RPMI8226 (cell line): ENCODE measurements at regions not wholly inside any gene's neighbourhood (a gene's known extent, or its start where the extent isn't known, plus 50 kb on each side); places are given as distances from the start of the nearest gene placed in this dataset.

Source experiments
- DNase-seq: peaks from one replicate; pipeline ENCODE4 v3.0.0-alpha.2; 2015

- no peak for DNase-seq
Observed at GRCh38 chr17:65442691-65443090, 118.8 kb downstream of the AXIN2 start.

DNA sequence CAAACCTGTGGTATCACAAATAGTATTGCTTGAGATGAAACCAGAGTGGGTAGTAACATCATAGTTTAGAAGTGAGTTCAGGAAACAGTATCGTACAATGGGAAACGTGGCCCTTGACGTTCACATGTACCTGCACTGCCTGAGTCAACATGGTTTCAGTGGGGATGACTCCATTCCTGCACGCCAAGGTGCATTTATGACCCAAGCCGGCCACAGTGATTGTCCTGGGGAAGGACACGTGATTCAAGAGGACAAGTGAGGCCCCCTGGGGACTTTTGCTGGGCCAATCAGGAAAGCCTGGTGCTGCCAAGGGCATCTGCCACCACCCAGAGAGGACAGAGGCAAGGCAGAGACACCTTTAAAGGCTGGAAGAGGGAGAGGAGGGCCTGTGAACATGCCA, 119.2 kb downstream of the AXIN2 start:
- no peak for DNase-seq

DNA sequence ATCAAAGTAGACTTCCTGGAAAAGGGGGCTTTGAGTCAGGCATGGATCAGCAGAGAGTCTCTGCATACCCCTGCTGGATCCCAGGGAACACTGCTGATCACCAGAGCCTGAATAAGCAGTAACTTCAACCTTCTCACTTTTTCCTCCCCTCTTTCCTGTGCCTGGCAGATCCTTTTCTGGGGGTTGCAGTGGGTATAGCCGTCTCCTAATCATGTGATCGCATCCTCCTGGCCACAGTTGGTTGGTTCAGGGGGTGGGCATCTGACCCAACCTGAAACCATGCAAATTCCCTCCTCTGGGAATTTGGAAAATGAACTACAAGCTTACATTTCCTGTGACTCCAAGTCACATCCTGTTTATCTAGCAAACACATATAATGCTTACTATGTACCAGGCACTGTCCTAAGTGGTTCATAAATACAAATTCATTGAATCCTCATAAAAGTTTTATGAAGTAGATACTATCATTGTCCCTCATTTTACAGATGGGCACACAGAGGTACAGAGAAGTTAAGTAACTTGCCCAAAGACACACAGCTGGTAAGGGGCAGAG, 120.3 kb downstream of the AXIN2 start:
- no peak for DNase-seq

- DNase-seq: no peak
Observed at GRCh38 chr17:65438708-65439294, 122.6 kb downstream of the AXIN2 start.

DNA sequence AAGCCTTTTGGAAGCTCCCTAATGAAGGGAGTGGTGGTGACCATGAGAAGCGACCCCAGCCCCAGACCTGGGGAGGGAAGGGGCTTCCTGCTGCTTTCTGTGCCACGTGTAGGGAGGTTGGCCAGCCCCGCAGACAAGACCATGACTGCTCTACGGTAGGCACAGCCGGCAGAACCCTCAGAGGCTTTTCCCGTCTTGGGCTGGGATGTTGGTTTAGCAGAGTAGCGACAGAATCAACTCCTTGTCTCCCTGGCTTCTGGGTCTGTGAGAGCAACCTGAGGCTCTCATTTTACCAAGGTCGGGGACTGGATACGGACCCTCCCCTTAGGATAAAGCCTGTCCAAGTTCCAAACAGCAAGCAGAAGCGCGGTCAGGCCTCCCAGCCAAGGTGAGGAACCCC, 123.3 kb downstream of the AXIN2 start:
- DNase-seq: no peak

DNA sequence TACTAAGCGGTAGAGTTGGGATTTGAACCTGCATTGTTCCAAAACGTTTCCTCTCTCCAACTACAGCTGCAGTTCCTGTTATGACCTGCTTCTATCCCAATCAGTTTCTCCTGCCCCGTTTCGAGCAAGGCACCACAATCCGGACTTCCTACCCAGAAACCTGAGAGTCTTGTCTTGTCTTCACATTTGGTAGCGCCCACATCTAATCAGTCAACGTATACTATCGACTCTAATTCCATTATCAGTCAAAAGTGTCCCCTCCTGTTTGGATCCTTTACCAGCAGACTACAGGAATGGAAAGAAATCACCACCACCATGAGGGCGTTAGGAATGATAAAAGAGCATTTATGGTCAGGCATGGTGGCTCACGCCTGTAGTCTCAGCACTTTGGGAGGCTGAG, 124.6 kb downstream of the AXIN2 start:
- DNase-seq: no peak

DNA sequence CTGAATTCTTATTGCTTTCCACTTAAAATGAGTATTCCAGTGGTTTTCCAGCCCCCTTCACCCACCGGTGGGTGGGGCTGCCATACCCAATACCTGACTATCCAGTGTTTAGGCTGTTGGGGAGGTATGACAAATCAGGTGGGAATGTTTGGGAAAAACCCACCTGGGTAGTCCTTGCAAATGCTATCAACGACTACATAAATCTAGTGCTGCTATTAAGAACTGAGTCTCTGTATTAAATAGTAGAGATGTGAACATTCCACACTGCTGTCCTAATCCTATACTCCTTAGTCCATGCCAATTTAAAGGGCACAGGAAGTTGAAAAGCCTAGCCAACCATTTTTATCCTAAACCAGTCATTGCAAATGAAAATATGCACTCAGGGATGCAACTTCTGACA, 126.6 kb downstream of the AXIN2 start:
- no peak for DNase-seq

- no peak for DNase-seq
Observed at GRCh38 chr17:65434251-65434650, 127.2 kb downstream of the AXIN2 start.

- no peak for DNase-seq
Observed at GRCh38 chr17:65433592-65433991, 127.9 kb downstream of the AXIN2 start.

DNA sequence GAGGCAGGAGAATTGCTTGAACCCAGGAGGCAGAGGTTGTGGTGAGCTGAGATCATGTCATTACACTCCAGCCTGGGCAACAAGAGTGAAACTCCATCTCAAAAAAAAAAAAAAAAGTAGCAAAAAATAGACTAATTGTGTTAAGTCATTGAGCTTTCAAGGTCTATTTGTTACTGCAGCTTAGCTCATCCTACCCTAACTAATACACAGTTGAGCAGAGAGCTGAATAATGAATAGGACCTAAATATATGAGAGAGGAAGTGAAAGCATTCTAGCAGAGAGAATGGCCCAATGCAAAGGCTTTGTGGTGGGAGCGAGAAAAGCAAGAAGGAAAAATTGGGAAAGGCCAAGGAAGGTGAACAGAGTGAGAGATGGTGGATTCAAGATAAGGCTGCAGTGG, 128.3 kb downstream of the AXIN2 start:
- no peak for DNase-seq

DNA sequence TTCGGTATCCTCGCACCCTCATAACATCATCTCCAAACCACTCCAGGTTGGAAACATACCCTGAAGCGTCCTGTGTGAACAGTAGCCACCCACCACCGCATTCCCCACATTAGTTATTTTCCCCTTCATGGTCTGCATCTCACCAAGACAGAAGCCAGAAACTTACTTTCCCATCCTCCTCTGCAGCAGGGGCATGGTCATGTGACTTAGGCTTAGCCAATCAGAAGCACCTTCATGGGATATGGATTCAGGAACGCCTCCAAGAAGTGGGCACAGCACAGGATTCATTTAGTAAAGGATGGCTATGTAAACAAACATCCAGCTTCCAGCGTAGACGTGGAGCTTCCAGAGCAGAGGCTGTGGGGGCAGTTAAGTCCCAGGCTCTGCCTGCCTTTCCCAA, 130.3 kb downstream of the AXIN2 start:
- no peak for DNase-seq

- DNase-seq: no peak
Observed at GRCh38 chr17:65430209-65430833, 131.1 kb downstream of the AXIN2 start.

GRCh38 chr17:65423346-65424140, 137.9 kb downstream of the AXIN2 start:
- no peak for DNase-seq

DNA sequence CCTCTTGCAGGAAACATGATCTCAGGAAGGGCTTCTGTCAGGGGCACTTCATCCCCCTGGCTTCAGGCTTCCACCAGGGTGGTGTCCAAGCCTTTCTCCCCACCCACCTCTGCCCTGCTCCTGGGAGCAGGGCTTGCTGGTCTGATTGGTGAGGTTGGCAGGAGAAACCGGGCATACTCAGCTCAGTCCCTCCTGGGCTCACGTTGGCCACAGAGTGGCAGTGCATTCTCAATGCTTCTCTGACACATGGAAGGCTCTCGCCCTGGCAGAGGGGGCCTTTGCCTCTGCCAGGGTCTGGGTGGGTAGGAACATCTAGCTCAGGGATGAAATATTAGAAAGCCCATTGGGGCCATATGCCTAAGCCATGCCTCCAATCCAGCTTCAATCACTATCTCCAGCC, 142.8 kb downstream of the AXIN2 start:
- DNase-seq: no peak

GRCh38 chr17:65417406-65418221, 143.8 kb downstream of the AXIN2 start:
- DNase-seq: no peak

DNA sequence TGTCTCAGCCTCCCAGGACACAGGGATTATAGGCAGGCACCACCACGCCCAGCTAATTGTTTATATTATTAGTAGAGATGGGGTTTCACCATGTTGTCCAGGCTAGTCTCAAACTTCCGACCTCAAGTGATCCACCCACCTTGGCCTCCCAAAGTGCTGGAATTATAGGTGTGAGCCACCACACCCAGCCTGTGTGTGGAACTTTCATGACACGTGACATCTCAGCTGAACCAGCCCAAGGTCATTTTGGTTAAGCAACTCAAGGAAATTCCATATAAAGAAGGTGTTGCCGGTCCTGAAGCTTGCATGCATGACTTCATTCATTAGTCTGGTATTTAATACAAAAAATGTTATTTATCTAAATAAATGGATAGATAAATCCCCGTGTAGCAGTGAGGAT, 145.5 kb downstream of the AXIN2 start:
- no peak for DNase-seq

DNA sequence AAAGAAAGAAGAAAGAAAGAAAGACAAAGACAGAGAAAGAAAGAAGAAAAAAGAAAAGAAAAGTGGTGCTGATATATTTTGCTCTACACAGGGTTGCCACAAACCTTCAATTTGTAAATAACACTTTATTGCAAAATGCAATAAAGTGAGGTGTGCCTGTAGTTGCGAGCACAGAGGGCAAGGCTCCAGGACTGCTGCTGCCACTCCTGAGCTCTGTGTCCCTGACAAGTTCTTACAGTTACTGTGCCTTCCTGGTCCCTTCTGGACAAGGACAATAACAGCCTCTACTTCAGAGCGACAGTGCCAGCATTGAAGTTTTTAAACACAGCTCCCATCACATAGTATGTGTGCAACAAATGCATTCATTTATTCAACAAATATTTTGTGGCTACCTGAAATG, 148.1 kb downstream of the AXIN2 start:
- no peak for DNase-seq

DNA sequence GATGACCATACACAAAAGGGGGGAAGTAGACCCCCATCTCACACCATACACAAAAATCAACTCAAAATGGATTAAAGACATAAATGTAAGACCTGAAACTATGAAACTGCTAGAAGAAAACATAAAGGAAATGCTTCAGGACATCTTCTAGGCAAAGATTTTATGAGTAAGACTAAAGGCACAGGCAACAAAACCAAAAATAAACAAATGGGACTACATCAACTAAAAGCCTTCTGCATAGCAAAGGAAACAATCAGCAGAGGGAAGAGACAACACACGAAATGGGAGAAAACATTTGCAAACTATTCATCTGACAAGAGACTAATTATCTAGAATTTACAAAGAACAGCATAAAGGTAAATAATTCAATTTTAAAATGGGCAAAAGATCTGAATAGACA, 152.1 kb downstream of the AXIN2 start:
- no peak for DNase-seq

DNA sequence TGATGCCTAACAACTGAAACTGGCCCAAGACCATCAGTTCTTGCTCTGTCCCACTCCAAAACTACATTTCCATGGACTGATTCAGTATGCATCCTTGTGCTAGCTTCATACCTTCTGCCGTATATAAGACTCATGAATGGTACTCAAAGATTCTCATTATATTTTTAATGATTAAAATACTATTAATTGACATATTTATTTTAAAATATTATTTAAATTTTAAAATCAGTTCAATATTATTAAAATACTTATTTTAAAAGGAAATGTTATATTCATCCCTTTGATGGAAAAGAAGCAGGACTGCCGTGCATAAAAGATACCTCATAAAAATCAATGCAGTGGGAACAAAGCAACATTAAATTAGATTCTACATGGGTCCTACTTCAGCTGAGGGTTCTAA, 153.4 kb downstream of the AXIN2 start:
- no peak for DNase-seq

- no peak for DNase-seq
Observed at GRCh38 chr17:65407017-65407416, 154.4 kb downstream of the AXIN2 start.

- DNase-seq: no peak
Observed at GRCh38 chr17:65406552-65406951, 154.9 kb downstream of the AXIN2 start.

DNA sequence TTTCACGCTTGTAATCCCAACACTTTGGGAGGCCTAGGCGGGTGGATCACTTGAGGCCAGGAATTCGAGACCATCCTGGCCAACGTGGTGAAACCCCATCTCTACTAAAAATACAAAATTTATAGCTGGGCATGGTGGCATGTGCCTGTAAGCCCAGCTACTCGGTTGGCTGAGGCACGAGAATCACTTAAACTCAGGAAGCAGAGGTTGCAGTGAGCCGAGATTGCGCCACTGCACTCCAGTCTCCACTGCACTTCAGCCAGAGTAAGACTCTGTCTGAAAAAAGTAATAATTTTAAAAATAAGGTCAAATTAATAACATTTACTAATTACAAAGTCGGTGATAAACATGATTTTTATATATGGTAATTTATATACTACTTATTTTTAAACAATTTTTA, 155.9 kb downstream of the AXIN2 start:
- no peak for DNase-seq

GRCh38 chr17:65404761-65405160, 156.7 kb downstream of the AXIN2 start:
- DNase-seq: no peak
